IPS DF 6.9 (cell line): ENCODE measurements at regions not wholly inside any gene's neighbourhood (a gene's known extent, or its start where the extent isn't known, plus 50 kb on each side); places are given as distances from the start of the nearest gene placed in this dataset.

ENCODE experiments used
- DNase-seq: peaks from one replicate; pipeline ENCODE4 v3.0.0-alpha.2; 2013; ENCODE audit warnings: low read depth, low spot score
- H3K27ac ChIP-seq: one replicate; pipeline ENCODE4 v1.5.1; 2013; ENCODE audit warnings: low read length, control low read depth
- H3K27me3 ChIP-seq: 2 replicates; pipeline ENCODE4 v1.6.1; 2013; ENCODE audit warnings: mild to moderate bottlenecking, low read length; ENCODE audit not compliant: control insufficient read depth, insufficient read depth
- H3K36me3 ChIP-seq: 2 replicates; pipeline ENCODE4 v1.6.1; 2013; ENCODE audit warnings: low read length; ENCODE audit not compliant: control insufficient read depth, insufficient read depth
- H3K4me1 ChIP-seq: 2 replicates; pipeline ENCODE4 v1.6.1; 2013; ENCODE audit warnings: low read length; ENCODE audit not compliant: control insufficient read depth, insufficient read depth
- H3K4me3 ChIP-seq: 2 replicates; pipeline ENCODE4 v1.5.1; 2013; ENCODE audit warnings: mild to moderate bottlenecking, low read length
- H3K9me3 ChIP-seq: 2 replicates; pipeline ENCODE4 v1.6.1; 2013; ENCODE audit warnings: low read length, inconsistent platforms; ENCODE audit not compliant: control insufficient read depth, insufficient read depth
- WGBS: extraction: QIAGEN DNeasy Blood & Tissue Kit; methylation state at CpG from one replicate; pipeline ENCODE4 v1.1.7; 2013; ENCODE audit warnings: mixed read lengths, missing lambda C conversion rate; ENCODE audit not compliant: insufficient read length, insufficient coverage; 5-methylcytosine and 5-hydroxymethylcytosine counted together

GRCh38 chr2:160550048-160550447, 56.4 kb upstream of the RBMS1 start:
- H3K9me3 ChIP-seq: no peaks in the 10 kb centered on the region
- no peak for DNase-seq
- no CpG with 5 or more reads among the region's 2 CpGs for WGBS
- H3K36me3 ChIP-seq: no peaks in the 10 kb centered on the region
- H3K27ac ChIP-seq: no peak overlapping the region
- no peaks in the 10 kb centered on the region for H3K4me1 ChIP-seq
- no peaks in the 10 kb centered on the region for H3K27me3 ChIP-seq
- H3K4me3 ChIP-seq: no peak overlapping the region

- H3K4me1 ChIP-seq: no peaks in the 10 kb centered on the region
- no peak overlapping the region for H3K27ac ChIP-seq
- H3K36me3 ChIP-seq: no peaks in the 10 kb centered on the region
- no peaks in the 10 kb centered on the region for H3K27me3 ChIP-seq
- H3K9me3 ChIP-seq: no peaks in the 10 kb centered on the region
- WGBS: no CpG with 5 or more reads among the region's 4 CpGs
- DNase-seq: no peak
- H3K4me3 ChIP-seq: no peak overlapping the region
Measured at GRCh38 chr2:160551259-160551658, 57.7 kb upstream of the RBMS1 start.

GRCh38 chr2:160555420-160556071, 61.9 kb upstream of the RBMS1 start:
- Histone ChIP-seq H3K4me3 (no peak overlapping the region), H3K27ac (no peak overlapping the region), H3K36me3 (no peaks in the 10 kb centered on the region), H3K27me3 (no peaks in the 10 kb centered on the region), H3K4me1 (no peaks in the 10 kb centered on the region), H3K9me3 (no peaks in the 10 kb centered on the region)
- DNase-seq: no peak
- no CpG with 5 or more reads among the region's 6 CpGs for WGBS

GRCh38 chr2:160557903-160558302, 64.3 kb upstream of the RBMS1 start:
- H3K27me3 ChIP-seq: no peaks in the 10 kb centered on the region
- DNase-seq: no peak
- no peaks in the 10 kb centered on the region for H3K9me3 ChIP-seq
- no peaks in the 10 kb centered on the region for H3K4me1 ChIP-seq
- no peaks in the 10 kb centered on the region for H3K36me3 ChIP-seq
- H3K4me3 ChIP-seq: no peak overlapping the region
- WGBS: no CpG with 5 or more reads among the region's 3 CpGs
- H3K27ac ChIP-seq: no peak overlapping the region

GRCh38 chr2:160558531-160558930, 64.9 kb upstream of the RBMS1 start:
- H3K4me3 ChIP-seq: no peak overlapping the region
- no peaks in the 10 kb centered on the region for H3K9me3 ChIP-seq
- no peaks in the 10 kb centered on the region for H3K36me3 ChIP-seq
- no peaks in the 10 kb centered on the region for H3K27me3 ChIP-seq
- DNase-seq: no peak
- H3K27ac ChIP-seq: no peak overlapping the region
- H3K4me1 ChIP-seq: no peaks in the 10 kb centered on the region
- WGBS: no CpG with 5 or more reads among the region's 5 CpGs

- Histone ChIP-seq H3K9me3 (no peaks in the 10 kb centered on the region), H3K27me3 (no peaks in the 10 kb centered on the region), H3K27ac (no peak overlapping the region), H3K36me3 (no peaks in the 10 kb centered on the region), H3K4me1 (no peaks in the 10 kb centered on the region), H3K4me3 (no peak overlapping the region)
- DNase-seq: no peak
- no CpG with 5 or more reads among the region's 4 CpGs for WGBS
Measured at GRCh38 chr2:160561551-160562295, 68.1 kb upstream of the RBMS1 start.

- Histone ChIP-seq H3K27me3 (no peaks in the 10 kb centered on the region), H3K36me3 (no peaks in the 10 kb centered on the region), H3K4me3 (no peak overlapping the region), H3K4me1 (no peaks in the 10 kb centered on the region), H3K9me3 (no peaks in the 10 kb centered on the region), H3K27ac (no peak overlapping the region)
- DNase-seq: no peak
- WGBS: no CpG with 5 or more reads among the region's 2 CpGs
Measured at GRCh38 chr2:160562730-160563129, 69.1 kb upstream of the RBMS1 start.

GRCh38 chr2:160564591-160564990, 71.0 kb upstream of the RBMS1 start:
- no peaks in the 10 kb centered on the region for H3K4me1 ChIP-seq
- no peaks in the 10 kb centered on the region for H3K9me3 ChIP-seq
- no peaks in the 10 kb centered on the region for H3K27me3 ChIP-seq
- no peak overlapping the region for H3K27ac ChIP-seq
- DNase-seq: no peak
- no peak overlapping the region for H3K4me3 ChIP-seq
- H3K36me3 ChIP-seq: no peaks in the 10 kb centered on the region

- H3K4me3 ChIP-seq: no peak overlapping the region
- H3K36me3 ChIP-seq: no peaks in the 10 kb centered on the region
- DNase-seq: no peak
- no CpG with 5 or more reads among the region's 3 CpGs for WGBS
- H3K4me1 ChIP-seq: no peaks in the 10 kb centered on the region
- no peak overlapping the region for H3K27ac ChIP-seq
- no peaks in the 10 kb centered on the region for H3K9me3 ChIP-seq
- no peaks in the 10 kb centered on the region for H3K27me3 ChIP-seq
Measured at GRCh38 chr2:160565099-160565845, 71.7 kb upstream of the RBMS1 start.

- Histone ChIP-seq H3K27ac (no peak overlapping the region), H3K9me3 (no peaks in the 10 kb centered on the region), H3K27me3 (no peaks in the 10 kb centered on the region), H3K4me1 (no peaks in the 10 kb centered on the region), H3K36me3 (no peaks in the 10 kb centered on the region), H3K4me3 (no peak overlapping the region)
- no peak for DNase-seq
Measured at GRCh38 chr2:160566717-160567116, 73.1 kb upstream of the RBMS1 start.
